ENCODE measurements at regions not wholly inside any gene's neighbourhood (a gene's known extent, or its start where the extent isn't known, plus 50 kb on each side); places are given as distances from the start of the nearest gene placed in this dataset.

GRCh38 chr11:33646629-33647028 is 54.0 kb downstream of the C11orf91 start:
- intact Hi-C loops (cut with micrococcal nuclease), result no loop called here
- H3K9me3 Mint-ChIP-seq, result no peaks in the 10 kb centered on the region
- H3K27me3 Mint-ChIP-seq (ENCODE audit: low read depth), result peaks cover 16% of the 10 kb centered on the region
- no peaks in the 10 kb centered on the region for H3K4me1 Mint-ChIP-seq (ENCODE audit: low read depth)
- no peak overlapping the region for H3K27ac Mint-ChIP-seq
- no peaks in the 10 kb centered on the region for H3K36me3 Mint-ChIP-seq (ENCODE audit: low read depth)
- H3K4me3 Mint-ChIP-seq (ENCODE audit: low read depth), result no peak overlapping the region
- DNase-seq (ENCODE audit: low spot score), result no peak

- H3K27me3 Mint-ChIP-seq (ENCODE audit: low read depth), result peaks cover 16% of the 10 kb centered on the region
- no peaks in the 10 kb centered on the region for H3K4me1 Mint-ChIP-seq (ENCODE audit: low read depth)
- H3K9me3 Mint-ChIP-seq, result no peaks in the 10 kb centered on the region
- intact Hi-C loops (cut with micrococcal nuclease), result no loop called here
- no peaks in the 10 kb centered on the region for H3K36me3 Mint-ChIP-seq (ENCODE audit: low read depth)
- no peak for DNase-seq (ENCODE audit: low spot score)
- no peak overlapping the region for H3K4me3 Mint-ChIP-seq (ENCODE audit: low read depth)
- H3K27ac Mint-ChIP-seq, result no peak overlapping the region
Measured at GRCh38 chr11:33646168-33646567, 54.5 kb downstream of the C11orf91 start.

GRCh38 chr11:33645686-33646085 is 54.9 kb downstream of the C11orf91 start:
- intact Hi-C loops (cut with micrococcal nuclease), result no loop called here
- Mint-ChIP-seq H3K27me3 (ENCODE audit: low read depth) (peaks cover 13% of the 10 kb centered on the region), H3K4me3 (ENCODE audit: low read depth) (no peak overlapping the region), H3K4me1 (ENCODE audit: low read depth) (no peaks in the 10 kb centered on the region), H3K36me3 (ENCODE audit: low read depth) (no peaks in the 10 kb centered on the region), H3K27ac (no peak overlapping the region), H3K9me3 (no peaks in the 10 kb centered on the region)
- no peak for DNase-seq (ENCODE audit: low spot score)

- no peak overlapping the region for H3K27ac Mint-ChIP-seq
- no peaks in the 10 kb centered on the region for H3K36me3 Mint-ChIP-seq (ENCODE audit: low read depth)
- DNase-seq (ENCODE audit: low spot score), result no peak
- peaks cover 14% of the 10 kb centered on the region for H3K27me3 Mint-ChIP-seq (ENCODE audit: low read depth)
- H3K9me3 Mint-ChIP-seq, result no peaks in the 10 kb centered on the region
- intact Hi-C loops (cut with micrococcal nuclease), result no loop called here
- H3K4me1 Mint-ChIP-seq (ENCODE audit: low read depth), result no peaks in the 10 kb centered on the region
- no peak overlapping the region for H3K4me3 Mint-ChIP-seq (ENCODE audit: low read depth)
Measured at GRCh38 chr11:33643167-33643824, 57.3 kb downstream of the C11orf91 start.

GRCh38 chr11:33642461-33643166 is 58.0 kb downstream of the C11orf91 start:
- intact Hi-C loops (cut with micrococcal nuclease), result no loop called here

GRCh38 chr11:33640730-33641371 is 59.8 kb downstream of the C11orf91 start:
- intact Hi-C loops (cut with micrococcal nuclease), result no loop called here
- no peak for DNase-seq (ENCODE audit: low spot score)
- no peak overlapping the region for H3K4me3 Mint-ChIP-seq (ENCODE audit: low read depth)
- H3K27me3 Mint-ChIP-seq (ENCODE audit: low read depth), result peaks cover 15% of the 10 kb centered on the region
- H3K36me3 Mint-ChIP-seq (ENCODE audit: low read depth), result no peaks in the 10 kb centered on the region
- no peaks in the 10 kb centered on the region for H3K4me1 Mint-ChIP-seq (ENCODE audit: low read depth)
- H3K27ac Mint-ChIP-seq, result no peak overlapping the region
- H3K9me3 Mint-ChIP-seq, result no peaks in the 10 kb centered on the region

More at GRCh38 chr11:33642461-33643166, 58.0 kb downstream of the C11orf91 start:
- no peaks in the 10 kb centered on the region for H3K4me1 Mint-ChIP-seq (ENCODE audit: low read depth)
- peaks cover 14% of the 10 kb centered on the region for H3K27me3 Mint-ChIP-seq (ENCODE audit: low read depth)
- no peak overlapping the region for H3K27ac Mint-ChIP-seq
- H3K4me3 Mint-ChIP-seq (ENCODE audit: low read depth), result no peak overlapping the region
- no peaks in the 10 kb centered on the region for H3K36me3 Mint-ChIP-seq (ENCODE audit: low read depth)
- H3K9me3 Mint-ChIP-seq, result no peaks in the 10 kb centered on the region
- DNase-seq (ENCODE audit: low spot score), result no peak

GRCh38 chr11:33638608-33639007 is 62.0 kb downstream of the C11orf91 start:
- Mint-ChIP-seq H3K27ac (no peak overlapping the region), H3K4me3 (ENCODE audit: low read depth) (no peak overlapping the region), H3K9me3 (no peaks in the 10 kb centered on the region), H3K27me3 (ENCODE audit: low read depth) (peaks cover 16% of the 10 kb centered on the region), H3K36me3 (ENCODE audit: low read depth) (no peaks in the 10 kb centered on the region), H3K4me1 (ENCODE audit: low read depth) (peaks cover 2% of the 10 kb centered on the region)
- DNase-seq (ENCODE audit: low spot score), result no peak
- intact Hi-C loops (cut with micrococcal nuclease), result no loop called here

- Mint-ChIP-seq H3K27ac (no peak overlapping the region), H3K27me3 (ENCODE audit: low read depth) (peaks cover 8% of the 10 kb centered on the region), H3K4me1 (ENCODE audit: low read depth) (peaks cover 2% of the 10 kb centered on the region), H3K4me3 (ENCODE audit: low read depth) (no peak overlapping the region), H3K36me3 (ENCODE audit: low read depth) (no peaks in the 10 kb centered on the region), H3K9me3 (no peaks in the 10 kb centered on the region)
- DNase-seq (ENCODE audit: low spot score), result no peak
- intact Hi-C loops (cut with micrococcal nuclease), result no loop called here
Measured at GRCh38 chr11:33636104-33636503, 64.5 kb downstream of the C11orf91 start.

GRCh38 chr11:33635161-33635560 is 65.5 kb downstream of the C11orf91 start:
- no peaks in the 10 kb centered on the region for H3K36me3 Mint-ChIP-seq (ENCODE audit: low read depth)
- no peak overlapping the region for H3K4me3 Mint-ChIP-seq (ENCODE audit: low read depth)
- DNase-seq (ENCODE audit: low spot score), result no peak
- intact Hi-C loops (cut with micrococcal nuclease), result no loop called here
- H3K4me1 Mint-ChIP-seq (ENCODE audit: low read depth), result peaks cover 2% of the 10 kb centered on the region
- H3K27me3 Mint-ChIP-seq (ENCODE audit: low read depth), result peaks cover 6% of the 10 kb centered on the region
- H3K9me3 Mint-ChIP-seq, result no peaks in the 10 kb centered on the region
- no peak overlapping the region for H3K27ac Mint-ChIP-seq

- H3K4me3 Mint-ChIP-seq (ENCODE audit: low read depth), result no peak overlapping the region
- no peak for DNase-seq (ENCODE audit: low spot score)
- H3K27ac Mint-ChIP-seq, result no peak overlapping the region
- H3K36me3 Mint-ChIP-seq (ENCODE audit: low read depth), result no peaks in the 10 kb centered on the region
- peaks cover 2% of the 10 kb centered on the region for H3K4me1 Mint-ChIP-seq (ENCODE audit: low read depth)
- H3K27me3 Mint-ChIP-seq (ENCODE audit: low read depth), result peaks cover 5% of the 10 kb centered on the region
- intact Hi-C loops (cut with micrococcal nuclease), result no loop called here
- H3K9me3 Mint-ChIP-seq, result no peaks in the 10 kb centered on the region
Measured at GRCh38 chr11:33634291-33634834, 66.3 kb downstream of the C11orf91 start.

- no peak overlapping the region for H3K4me3 Mint-ChIP-seq (ENCODE audit: low read depth)
- H3K4me1 Mint-ChIP-seq (ENCODE audit: low read depth), result peaks cover 2% of the 10 kb centered on the region
- DNase-seq (ENCODE audit: low spot score), result no peak
- H3K36me3 Mint-ChIP-seq (ENCODE audit: low read depth), result no peaks in the 10 kb centered on the region
- peaks cover 3% of the 10 kb centered on the region for H3K27me3 Mint-ChIP-seq (ENCODE audit: low read depth)
- H3K9me3 Mint-ChIP-seq, result no peaks in the 10 kb centered on the region
- H3K27ac Mint-ChIP-seq, result no peak overlapping the region
- intact Hi-C loops (cut with micrococcal nuclease), result no loop called here
Measured at GRCh38 chr11:33633251-33634003, 67.2 kb downstream of the C11orf91 start.

GRCh38 chr11:33631749-33632091 is 68.9 kb downstream of the C11orf91 start:
- Mint-ChIP-seq H3K27me3 (ENCODE audit: low read depth) (peaks cover 2% of the 10 kb centered on the region), H3K27ac (no peak overlapping the region), H3K4me3 (ENCODE audit: low read depth) (no peak overlapping the region), H3K4me1 (ENCODE audit: low read depth) (peaks cover 2% of the 10 kb centered on the region), H3K36me3 (ENCODE audit: low read depth) (no peaks in the 10 kb centered on the region), H3K9me3 (no peaks in the 10 kb centered on the region)
- DNase-seq (ENCODE audit: low spot score), result no peak
- intact Hi-C loops (cut with micrococcal nuclease), result no loop called here
